Panc1 (cell line): ENCODE measurements at regions not wholly inside any gene's neighbourhood (a gene's known extent, or its start where the extent isn't known, plus 50 kb on each side); places are given as distances from the start of the nearest gene placed in this dataset.

ENCODE experiments used
- ATAC-seq: fragments of 200-7000 bp; cut with Tn5 transposase; 2 replicates; pipeline ENCODE4 v1.9.1; 2020; ENCODE audit warnings: mild to moderate bottlenecking, moderate library complexity
- BruUV-seq: library from RNA; stranded (reverse); fragments of 400-500 nt; replicated peaks from 2 replicates; lab custom pipeline; 2021; lab: Mats Ljungman, UMichigan
- CTCF ChIA-PET: fragments of 300-600 bp; sonication (Branson Sonifier 250); formaldehyde crosslinking; loops from one replicate; lab custom pipeline; 2022; ENCODE audit warnings: antibody characterized with exemption; lab: Charles Lee
- POLR2A ChIA-PET: fragments of 300-600 bp; sonication (Branson Sonifier 250); formaldehyde crosslinking; loops from one replicate; lab custom pipeline; 2022; ENCODE audit warnings: antibody characterized with exemption; lab: Charles Lee
- DNase-seq: peaks from one replicate; pipeline ENCODE4 v3.0.0-alpha.2; 2010; ENCODE audit warnings: low read depth, low spot score
- H3K27ac ChIP-seq: 2 replicates; pipeline ENCODE4 v1.5.1; 2011; ENCODE audit warnings: mild to moderate bottlenecking, low read length, inconsistent platforms
- H3K27me3 ChIP-seq: fragments of 200-500 bp; sonication (Bioruptor generic); 2 replicates; pipeline ENCODE4 v1.6.0; 2014; ENCODE audit warnings: low read length, inconsistent platforms; ENCODE audit not compliant: control insufficient read depth, insufficient read depth
- H3K36me3 ChIP-seq: fragments of 200-500 bp; sonication (Bioruptor generic); 2 replicates; pipeline ENCODE4 v1.5.1; 2014; ENCODE audit warnings: inconsistent platforms, mild to moderate bottlenecking, low read length, moderate library complexity; ENCODE audit not compliant: control insufficient read depth, insufficient read depth
- H3K4me1 ChIP-seq: 2 replicates; pipeline ENCODE4 v1.5.1; 2011; ENCODE audit warnings: inconsistent platforms, mild to moderate bottlenecking, low read length, moderate library complexity; ENCODE audit not compliant: control insufficient read depth, insufficient read depth
- H3K4me3 ChIP-seq, 2 experiments: 2 replicates each; pipeline ENCODE4 v1.5.1; 2011 to 2012; ENCODE audit warnings: low read depth in 2 of 2, low read length in 2 of 2, mild to moderate bottlenecking in 2 of 2, inconsistent platforms in 1 of 2, moderate library complexity in 1 of 2
- H3K9me3 ChIP-seq: fragments of 200-500 bp; sonication (Bioruptor generic); 2 replicates; pipeline ENCODE4 v1.5.1; 2014; ENCODE audit warnings: low read depth, mild to moderate bottlenecking, inconsistent platforms, low read length, moderate library complexity; ENCODE audit not compliant: control insufficient read depth, insufficient read depth
- POLR2AphosphoS5 ChIP-seq: IDR thresholded peaks from 2 replicates; pipeline ENCODE4 v1.6.1; 2012; ENCODE audit warnings: mild to moderate bottlenecking, low read depth, low read length, moderate library complexity
- SIN3A ChIP-seq: IDR thresholded peaks from 2 replicates; pipeline ENCODE4 v1.6.1; 2012; ENCODE audit warnings: low read depth, mild to moderate bottlenecking, low read length, moderate library complexity, borderline replicate concordance; ENCODE audit not compliant: insufficient read depth
- TCF7L2 ChIP-seq: IDR thresholded peaks from 2 replicates; pipeline ENCODE4 v1.6.1; 2011; ENCODE audit warnings: mild to moderate bottlenecking, low read depth, low read length, inconsistent platforms
- in situ Hi-C: cut with HindIII; loops from 2 replicates; pipeline ENCODE4 v1.10.0; 2016; ENCODE audit warnings: low sequenced_read_pairs, low pct_unique_long_range_greater_than_20kb
- intact Hi-C: fragments of 100-400 bp; cut with micrococcal nuclease; formaldehyde crosslinking; loops from one replicate; pipeline ENCODE4 v1.10.0; 2022; ENCODE audit not compliant: unreplicated experiment
- TF ChIP-seq, protein P1 (sequence below), 2 experiments: IDR thresholded peaks; 2 replicates each; pipeline ENCODE4 v1.6.1; 2011 to 2012; ENCODE audit warnings: low read depth in 2 of 2, control low read depth in 1 of 2, low read length in 1 of 2, mild to moderate bottlenecking in 1 of 2, moderate library complexity in 1 of 2; ENCODE audit not compliant: insufficient read depth in 1 of 2
- TF ChIP-seq, protein P2 (sequence below): fragments of 450-650 bp; IDR thresholded peaks from 2 replicates; pipeline ENCODE4 v1.5.1; 2017; ENCODE audit warnings: mild to moderate bottlenecking

DNA sequence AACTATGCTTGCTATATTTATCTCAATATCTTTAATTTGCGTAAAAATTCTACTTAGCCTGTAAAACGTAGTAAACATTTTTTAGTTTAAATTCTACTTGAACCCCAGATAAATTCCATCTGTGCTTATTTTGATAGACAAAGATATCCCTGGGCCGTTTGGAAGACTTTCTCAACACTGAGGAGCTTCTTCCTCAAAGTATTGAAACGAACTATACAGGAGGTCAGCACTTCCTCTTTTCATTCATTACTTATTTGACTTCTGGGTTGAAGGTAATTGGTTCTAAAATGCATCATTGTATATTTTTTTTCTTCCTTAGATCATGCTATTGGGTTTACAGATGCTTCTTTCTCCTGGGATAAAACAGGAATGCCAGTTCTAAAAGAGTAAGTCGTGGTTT, 74.7 kb downstream of the HSPA13 start:
- H3K36me3 ChIP-seq = no peaks in the 10 kb centered on the region
- no peak for TF ChIP-seq POLR2AphosphoS5
- no peak for TF ChIP-seq TCF7L2
- TF ChIP-seq, protein P1, sequence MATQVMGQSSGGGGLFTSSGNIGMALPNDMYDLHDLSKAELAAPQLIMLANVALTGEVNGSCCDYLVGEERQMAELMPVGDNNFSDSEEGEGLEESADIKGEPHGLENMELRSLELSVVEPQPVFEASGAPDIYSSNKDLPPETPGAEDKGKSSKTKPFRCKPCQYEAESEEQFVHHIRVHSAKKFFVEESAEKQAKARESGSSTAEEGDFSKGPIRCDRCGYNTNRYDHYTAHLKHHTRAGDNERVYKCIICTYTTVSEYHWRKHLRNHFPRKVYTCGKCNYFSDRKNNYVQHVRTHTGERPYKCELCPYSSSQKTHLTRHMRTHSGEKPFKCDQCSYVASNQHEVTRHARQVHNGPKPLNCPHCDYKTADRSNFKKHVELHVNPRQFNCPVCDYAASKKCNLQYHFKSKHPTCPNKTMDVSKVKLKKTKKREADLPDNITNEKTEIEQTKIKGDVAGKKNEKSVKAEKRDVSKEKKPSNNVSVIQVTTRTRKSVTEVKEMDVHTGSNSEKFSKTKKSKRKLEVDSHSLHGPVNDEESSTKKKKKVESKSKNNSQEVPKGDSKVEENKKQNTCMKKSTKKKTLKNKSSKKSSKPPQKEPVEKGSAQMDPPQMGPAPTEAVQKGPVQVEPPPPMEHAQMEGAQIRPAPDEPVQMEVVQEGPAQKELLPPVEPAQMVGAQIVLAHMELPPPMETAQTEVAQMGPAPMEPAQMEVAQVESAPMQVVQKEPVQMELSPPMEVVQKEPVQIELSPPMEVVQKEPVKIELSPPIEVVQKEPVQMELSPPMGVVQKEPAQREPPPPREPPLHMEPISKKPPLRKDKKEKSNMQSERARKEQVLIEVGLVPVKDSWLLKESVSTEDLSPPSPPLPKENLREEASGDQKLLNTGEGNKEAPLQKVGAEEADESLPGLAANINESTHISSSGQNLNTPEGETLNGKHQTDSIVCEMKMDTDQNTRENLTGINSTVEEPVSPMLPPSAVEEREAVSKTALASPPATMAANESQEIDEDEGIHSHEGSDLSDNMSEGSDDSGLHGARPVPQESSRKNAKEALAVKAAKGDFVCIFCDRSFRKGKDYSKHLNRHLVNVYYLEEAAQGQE (IDR thresholded peaks at IDR 0.05; ENCODE audit: insufficient read depth in 1 of 2, low read depth in 2 of 2, low read length in 1 of 2) = no peak
- TF ChIP-seq, protein P2, sequence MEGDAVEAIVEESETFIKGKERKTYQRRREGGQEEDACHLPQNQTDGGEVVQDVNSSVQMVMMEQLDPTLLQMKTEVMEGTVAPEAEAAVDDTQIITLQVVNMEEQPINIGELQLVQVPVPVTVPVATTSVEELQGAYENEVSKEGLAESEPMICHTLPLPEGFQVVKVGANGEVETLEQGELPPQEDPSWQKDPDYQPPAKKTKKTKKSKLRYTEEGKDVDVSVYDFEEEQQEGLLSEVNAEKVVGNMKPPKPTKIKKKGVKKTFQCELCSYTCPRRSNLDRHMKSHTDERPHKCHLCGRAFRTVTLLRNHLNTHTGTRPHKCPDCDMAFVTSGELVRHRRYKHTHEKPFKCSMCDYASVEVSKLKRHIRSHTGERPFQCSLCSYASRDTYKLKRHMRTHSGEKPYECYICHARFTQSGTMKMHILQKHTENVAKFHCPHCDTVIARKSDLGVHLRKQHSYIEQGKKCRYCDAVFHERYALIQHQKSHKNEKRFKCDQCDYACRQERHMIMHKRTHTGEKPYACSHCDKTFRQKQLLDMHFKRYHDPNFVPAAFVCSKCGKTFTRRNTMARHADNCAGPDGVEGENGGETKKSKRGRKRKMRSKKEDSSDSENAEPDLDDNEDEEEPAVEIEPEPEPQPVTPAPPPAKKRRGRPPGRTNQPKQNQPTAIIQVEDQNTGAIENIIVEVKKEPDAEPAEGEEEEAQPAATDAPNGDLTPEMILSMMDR = no peak
- TF ChIP-seq SIN3A = no peak
- ChIA-PET POLR2A (no interaction called here), CTCF (interaction anchor here (0.5 kb wide), 1 partner anchor 46 kb away, joined by 3 read pairs; no protein-coding TSS in a partner anchor)
- in situ Hi-C loops = no loop called here
- no peaks in the 10 kb centered on the region for H3K4me1 ChIP-seq
- no peaks in the 10 kb centered on the region for H3K27me3 ChIP-seq
- no peak overlapping the region for H3K27ac ChIP-seq
- no peaks in the 10 kb centered on the region for H3K9me3 ChIP-seq
- BruUV-seq = no TSS peak
- ATAC-seq (no peak), DNase-seq (no peak)
- intact Hi-C loops = no loop called here
- H3K4me3 ChIP-seq = no peak overlapping the region

DNA sequence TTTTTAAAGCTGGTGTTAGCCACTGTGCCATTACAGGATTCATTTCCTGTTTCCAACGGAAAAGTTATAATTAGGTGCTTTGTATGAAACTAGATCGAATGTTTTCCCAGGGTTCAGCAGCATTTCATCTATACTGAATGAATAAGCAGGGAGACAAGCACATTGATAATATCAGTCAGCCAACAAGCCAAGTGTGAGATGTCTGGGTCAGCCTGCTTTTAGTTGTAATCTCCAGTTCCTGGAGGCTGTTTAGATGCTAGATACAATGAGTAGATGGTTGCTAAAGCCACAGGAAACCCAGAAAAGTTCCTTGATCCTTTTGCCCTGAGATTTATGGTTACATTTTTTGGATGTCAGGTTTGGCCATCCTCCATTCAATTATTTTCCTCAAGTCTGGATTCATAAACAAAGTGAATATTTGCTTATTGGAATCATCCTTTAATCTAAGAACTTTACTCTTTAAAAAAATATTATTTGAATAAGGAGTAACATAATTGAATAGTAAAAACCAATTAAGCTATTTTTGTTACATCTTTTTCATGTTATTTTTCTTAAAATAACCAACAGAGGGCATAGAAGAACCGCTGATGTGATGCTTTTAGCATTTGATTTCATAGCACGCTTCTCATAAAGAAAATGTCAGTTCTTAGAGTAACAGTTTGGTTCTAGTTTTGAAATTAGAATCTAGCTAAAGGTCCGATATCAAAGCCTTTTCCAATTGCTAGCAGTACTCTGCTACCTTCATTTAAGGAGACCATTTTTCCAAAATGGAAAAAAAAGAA, 76.6 kb downstream of the HSPA13 start:
- DNase-seq (no peak), ATAC-seq (no peak; the same call in 1 of the 2 replicates)
- no peaks in the 10 kb centered on the region for H3K36me3 ChIP-seq
- H3K4me3 ChIP-seq = no peak overlapping the region
- TF ChIP-seq, protein P2 = peak; percentile 31; the same call in 1 of the 2 replicates
- no peak for TF ChIP-seq SIN3A
- in situ Hi-C loops = no loop called here
- H3K27ac ChIP-seq = no peak overlapping the region
- CTCF ChIA-PET = no interaction called here
- intact Hi-C loops = no loop called here
- POLR2A ChIA-PET = no interaction called here
- BruUV-seq = no TSS peak
- no peaks in the 10 kb centered on the region for H3K27me3 ChIP-seq
- no peaks in the 10 kb centered on the region for H3K4me1 ChIP-seq
- no peaks in the 10 kb centered on the region for H3K9me3 ChIP-seq
